ENCODE measurements at regions not wholly inside any gene's neighbourhood (a gene's known extent, or its start where the extent isn't known, plus 50 kb on each side); places are given as distances from the start of the nearest gene placed in this dataset.

DNA sequence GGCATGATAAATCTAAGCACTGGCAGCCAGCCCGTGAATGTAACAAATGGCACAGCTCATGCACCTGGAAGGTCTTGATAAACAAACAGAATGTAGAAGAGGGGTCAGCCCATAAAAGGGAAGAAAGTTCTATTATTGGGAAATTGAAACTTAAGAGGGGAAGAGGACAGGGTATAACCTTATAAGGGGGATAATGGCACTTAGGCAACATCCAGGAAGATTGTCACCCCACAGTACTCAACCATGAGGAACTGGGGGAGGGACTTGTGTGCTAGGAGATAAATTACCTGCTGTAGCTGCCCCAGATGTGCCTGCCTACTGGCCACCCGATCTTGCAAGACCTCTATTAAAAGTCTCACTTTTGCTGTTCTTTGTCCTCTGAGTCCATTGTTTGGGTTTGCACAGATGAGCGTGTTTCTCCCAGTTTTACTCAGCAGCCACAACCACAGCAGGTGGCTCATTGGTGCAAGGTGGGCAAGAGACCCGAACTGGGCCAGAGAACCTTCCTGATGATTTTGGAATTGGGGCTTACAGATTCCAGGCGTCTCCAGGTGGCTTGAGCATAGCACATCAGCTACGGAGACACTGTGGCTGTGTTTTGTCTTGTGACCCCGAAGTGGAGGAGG lies 79.0 kb upstream of the TAF1B start:
- Histone ChIP-seq H3K27ac (no peak overlapping the region), H3K4me3 (ENCODE audit: low read depth, low read length) (no peak overlapping the region), H3K27me3 (replicated peaks) (no peaks in the 10 kb centered on the region), H3K36me3 (replicated peaks) (no peaks in the 10 kb centered on the region)
- no peak for DNase-seq
- in situ Hi-C loops (cut with HindIII; ENCODE audit: low pct_ligation_motif_present, low sequenced_read_pairs) = no loop called here
- TF ChIP-seq, protein P1, sequence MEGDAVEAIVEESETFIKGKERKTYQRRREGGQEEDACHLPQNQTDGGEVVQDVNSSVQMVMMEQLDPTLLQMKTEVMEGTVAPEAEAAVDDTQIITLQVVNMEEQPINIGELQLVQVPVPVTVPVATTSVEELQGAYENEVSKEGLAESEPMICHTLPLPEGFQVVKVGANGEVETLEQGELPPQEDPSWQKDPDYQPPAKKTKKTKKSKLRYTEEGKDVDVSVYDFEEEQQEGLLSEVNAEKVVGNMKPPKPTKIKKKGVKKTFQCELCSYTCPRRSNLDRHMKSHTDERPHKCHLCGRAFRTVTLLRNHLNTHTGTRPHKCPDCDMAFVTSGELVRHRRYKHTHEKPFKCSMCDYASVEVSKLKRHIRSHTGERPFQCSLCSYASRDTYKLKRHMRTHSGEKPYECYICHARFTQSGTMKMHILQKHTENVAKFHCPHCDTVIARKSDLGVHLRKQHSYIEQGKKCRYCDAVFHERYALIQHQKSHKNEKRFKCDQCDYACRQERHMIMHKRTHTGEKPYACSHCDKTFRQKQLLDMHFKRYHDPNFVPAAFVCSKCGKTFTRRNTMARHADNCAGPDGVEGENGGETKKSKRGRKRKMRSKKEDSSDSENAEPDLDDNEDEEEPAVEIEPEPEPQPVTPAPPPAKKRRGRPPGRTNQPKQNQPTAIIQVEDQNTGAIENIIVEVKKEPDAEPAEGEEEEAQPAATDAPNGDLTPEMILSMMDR (IDR thresholded peaks at IDR 0.05; ENCODE audit: low read depth, low read length, missing control alignments) = no peak

DNA sequence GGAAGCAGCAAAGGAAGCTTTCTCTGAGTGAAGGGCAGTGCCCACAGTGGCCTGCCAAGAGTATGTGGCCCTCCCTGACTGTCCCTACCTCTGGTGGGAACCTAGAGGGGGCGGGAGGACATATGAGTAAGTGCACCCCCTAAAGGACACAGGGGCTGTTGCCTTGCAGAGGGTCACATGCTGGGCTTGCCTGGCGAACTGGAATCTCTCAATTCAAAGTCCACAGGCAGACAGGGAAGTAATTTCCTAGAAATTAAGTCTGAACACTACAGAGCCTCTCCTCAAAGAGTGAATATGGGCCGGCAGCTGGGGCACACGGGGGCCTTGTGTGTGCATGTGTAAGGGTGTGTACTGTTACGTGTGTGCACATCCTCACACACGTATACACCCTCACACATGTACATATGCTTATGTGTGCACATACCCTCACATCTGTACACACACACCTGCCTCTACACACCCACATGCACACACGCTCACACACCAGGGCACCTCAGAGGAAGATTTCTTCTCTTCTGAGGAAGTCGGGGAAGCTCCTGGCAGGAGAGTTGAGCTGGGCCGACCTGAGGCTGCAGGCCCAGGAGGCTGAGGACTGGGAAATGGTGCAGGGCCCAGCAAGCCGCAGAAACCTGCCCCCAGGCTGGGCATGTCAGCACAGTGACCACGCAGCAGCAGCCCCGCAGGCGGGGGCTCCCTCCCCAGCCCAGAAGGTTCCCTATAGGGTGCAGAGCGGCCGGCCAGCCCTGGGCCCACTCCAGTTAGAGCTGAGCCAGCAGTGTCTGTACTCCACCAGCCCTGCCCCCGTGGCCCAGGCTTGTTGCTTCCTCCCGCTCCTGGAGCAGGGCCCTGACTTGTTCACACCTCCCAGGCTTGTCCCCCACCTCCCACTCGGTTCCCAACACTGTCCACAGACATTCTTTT lies 77.4 kb upstream of the TAF1B start:
- DNase-seq = no peak
- TF ChIP-seq, protein P1 (IDR thresholded peaks at IDR 0.05; ENCODE audit: low read depth, low read length, missing control alignments) = peak; percentile 19
- Histone ChIP-seq H3K36me3 (replicated peaks) (no peaks in the 10 kb centered on the region), H3K27me3 (replicated peaks) (no peaks in the 10 kb centered on the region), H3K4me3 (ENCODE audit: low read depth, low read length) (no peak overlapping the region), H3K27ac (no peak overlapping the region)
- in situ Hi-C loops (cut with HindIII; ENCODE audit: low pct_ligation_motif_present, low sequenced_read_pairs) = no loop called here

DNA sequence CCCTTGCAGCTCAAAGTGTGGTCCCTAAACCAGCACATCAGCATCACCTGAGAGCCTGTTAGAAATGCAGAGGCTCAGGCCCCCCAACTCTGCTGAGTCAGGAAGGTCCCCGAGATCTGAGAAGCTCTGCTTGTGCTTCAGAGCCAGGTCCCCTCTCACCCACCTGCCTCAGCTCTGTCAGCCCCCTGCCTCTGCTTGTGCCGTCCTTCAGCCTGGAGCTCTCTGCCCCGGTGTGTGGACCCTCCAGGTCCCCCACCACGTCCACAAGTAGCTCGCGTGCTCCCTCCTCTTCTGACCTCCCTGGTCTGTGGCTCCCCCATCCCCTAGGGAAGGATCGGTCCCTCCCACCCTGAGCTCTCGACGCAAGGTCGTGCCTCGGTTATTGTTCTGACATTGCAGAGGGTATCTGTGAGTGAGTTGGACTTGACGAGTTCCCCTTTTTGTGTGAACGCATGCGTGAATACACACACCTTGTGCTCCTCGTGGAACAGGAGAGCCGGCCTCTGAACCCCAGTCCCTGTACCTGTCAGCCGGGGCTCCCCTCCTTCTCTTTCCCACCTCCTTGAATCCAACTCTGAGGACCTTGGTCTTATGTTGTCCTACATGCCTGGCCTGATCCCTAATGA lies 75.5 kb upstream of the TAF1B start:
- Histone ChIP-seq H3K4me3 (ENCODE audit: low read depth, low read length) (no peak overlapping the region), H3K27me3 (replicated peaks) (no peaks in the 10 kb centered on the region), H3K27ac (no peak overlapping the region), H3K36me3 (replicated peaks) (no peaks in the 10 kb centered on the region)
- no peak for DNase-seq
- in situ Hi-C loops (cut with HindIII; ENCODE audit: low pct_ligation_motif_present, low sequenced_read_pairs) = no loop called here
- TF ChIP-seq, protein P1 (IDR thresholded peaks at IDR 0.05; ENCODE audit: low read depth, low read length, missing control alignments) = no peak

DNA sequence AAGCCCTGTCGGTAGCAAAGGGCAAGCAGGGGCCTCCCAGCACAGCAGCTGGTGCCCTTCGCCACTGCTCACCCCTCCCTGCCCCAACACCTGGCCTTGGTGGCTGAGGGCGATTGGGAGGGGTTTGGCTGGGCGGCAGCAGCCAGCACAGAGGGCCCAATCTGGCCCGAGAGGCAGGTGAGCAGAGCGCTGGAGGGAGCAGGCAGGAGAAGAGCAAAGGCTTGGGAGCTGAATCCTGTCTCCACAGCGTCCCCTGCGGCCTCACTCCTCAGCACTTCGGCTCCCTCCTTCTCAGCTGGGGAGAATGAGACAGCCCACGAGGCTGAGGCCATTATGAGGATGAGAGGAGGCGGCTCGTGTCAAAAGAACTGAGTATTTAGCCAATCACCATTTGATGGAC lies 74.9 kb upstream of the TAF1B start:
- Histone ChIP-seq H3K27ac (no peak overlapping the region), H3K27me3 (replicated peaks) (no peaks in the 10 kb centered on the region), H3K4me3 (ENCODE audit: low read depth, low read length) (no peak overlapping the region), H3K36me3 (replicated peaks) (no peaks in the 10 kb centered on the region)
- DNase-seq = no peak
- TF ChIP-seq, protein P1 (IDR thresholded peaks at IDR 0.05; ENCODE audit: low read depth, low read length, missing control alignments) = peak; percentile 59
- in situ Hi-C loops (cut with HindIII; ENCODE audit: low pct_ligation_motif_present, low sequenced_read_pairs) = no loop called here

DNA sequence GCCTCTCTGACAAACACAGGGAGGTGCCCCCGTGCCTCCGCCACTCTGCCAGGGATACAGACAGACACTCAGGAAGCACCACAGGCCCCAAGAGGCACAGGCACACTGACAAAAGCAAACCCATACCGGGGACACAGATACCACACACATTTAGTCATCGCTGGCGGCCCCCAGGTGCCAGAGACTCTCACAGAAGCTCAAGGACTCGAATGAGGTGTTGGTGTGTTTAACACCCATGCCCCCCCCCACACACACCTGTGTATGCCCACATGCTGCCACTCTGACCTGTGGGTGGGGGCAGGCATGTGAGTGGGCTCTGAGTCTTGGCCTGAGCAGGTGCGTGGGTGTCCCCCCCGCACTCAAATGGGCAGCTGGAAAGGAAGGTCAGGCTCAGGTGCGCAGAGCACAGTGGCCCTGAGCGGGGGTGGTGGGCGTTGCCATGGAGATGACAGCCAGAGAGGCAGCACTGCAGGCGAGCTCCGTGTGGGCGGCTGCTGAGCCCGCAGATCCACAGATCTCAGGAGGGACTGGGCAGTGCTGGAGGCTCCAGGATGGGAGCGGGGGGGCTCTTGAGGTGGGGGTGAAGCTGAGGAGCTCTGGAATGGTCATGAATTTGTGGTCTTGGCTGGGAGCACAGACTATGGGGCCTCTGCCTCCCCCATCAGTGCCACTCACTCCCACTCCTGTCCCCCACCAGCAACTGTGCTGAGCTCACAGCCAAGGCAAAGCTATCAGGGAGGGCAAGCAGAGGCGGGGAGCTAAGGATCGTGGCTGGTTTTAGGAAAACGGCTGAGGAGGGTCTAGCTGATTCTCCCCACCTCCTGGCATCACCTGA lies 73.9 kb upstream of the TAF1B start:
- no peak for DNase-seq
- TF ChIP-seq, protein P1 (IDR thresholded peaks at IDR 0.05; ENCODE audit: low read depth, low read length, missing control alignments) = no peak

More for the DNA sequence above, 73.9 kb upstream of the TAF1B start:
- Histone ChIP-seq H3K27ac (no peak overlapping the region), H3K36me3 (replicated peaks) (no peaks in the 10 kb centered on the region), H3K4me3 (ENCODE audit: low read depth, low read length) (no peak overlapping the region), H3K27me3 (replicated peaks) (no peaks in the 10 kb centered on the region)
- in situ Hi-C loops (cut with HindIII; ENCODE audit: low pct_ligation_motif_present, low sequenced_read_pairs) = no loop called here
